ENCODE measurements at regions not wholly inside any gene's neighbourhood (a gene's known extent, or its start where the extent isn't known, plus 50 kb on each side); places are given as distances from the start of the nearest gene placed in this dataset.

DNA sequence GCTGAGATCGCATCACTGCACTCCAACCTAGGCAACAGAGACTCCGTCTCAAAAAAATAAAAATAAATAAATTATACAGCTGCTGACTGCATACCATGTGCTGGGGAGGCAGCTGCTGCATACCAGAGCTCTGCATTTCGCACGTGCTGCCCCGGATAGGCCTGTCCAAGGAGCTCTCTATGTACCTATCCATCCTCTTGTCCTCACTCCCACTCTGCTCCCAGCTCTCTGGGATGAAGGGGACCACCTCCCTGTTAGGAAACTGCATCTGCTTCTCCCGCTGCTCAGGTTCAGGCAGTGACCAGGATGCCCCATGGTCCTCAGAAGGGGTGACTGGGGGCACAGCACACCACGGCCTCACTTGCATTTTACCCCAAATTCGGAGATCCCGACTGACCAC lies 302.3 kb downstream of the BRD1 start:
- H3K9ac ChIP-seq (ENCODE audit: low read length in 2 of 2) = no peak overlapping the region
- H3K4me3 ChIP-seq (ENCODE audit: low read length in 2 of 2) = no peak overlapping the region
- H3K27me3 ChIP-seq (ENCODE audit: control insufficient read depth in 1 of 2, insufficient read depth in 2 of 2, low read length in 2 of 2) = peaks cover 16 to 27% of the 10 kb centered on the region in 2 donors
- H3K36me3 ChIP-seq (ENCODE audit: control insufficient read depth in 2 of 2, insufficient read depth in 2 of 2, low read length in 2 of 2) = no peaks in the 10 kb centered on the region
- peaks cover 0 to 8% of the 10 kb centered on the region in 2 donors for H3K9me3 ChIP-seq (ENCODE audit: control insufficient read depth in 2 of 2, low read length in 2 of 2)
- H3K4me1 ChIP-seq (ENCODE audit: control insufficient read depth, insufficient read depth, low read length) = no peaks in the 10 kb centered on the region
- no peak overlapping the region for H3K27ac ChIP-seq (ENCODE audit: low read length)

DNA sequence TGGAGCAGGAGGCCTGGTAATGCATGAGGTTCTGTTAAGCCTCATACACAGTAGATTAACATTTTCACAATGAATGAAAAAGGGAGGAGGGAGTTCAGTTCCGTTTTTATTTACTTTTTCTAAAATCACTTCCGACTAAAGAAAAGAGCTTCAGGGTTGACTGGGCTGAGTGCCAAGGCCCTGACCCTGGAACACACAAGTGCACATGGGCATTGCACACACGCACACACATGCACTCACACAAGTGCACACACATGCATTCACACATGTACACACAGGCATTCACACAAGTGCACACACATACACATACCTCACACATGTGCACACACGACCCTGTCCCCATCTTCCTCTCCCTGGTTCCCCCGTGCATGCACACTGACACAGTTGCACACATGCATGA lies 303.3 kb downstream of the BRD1 start:
- Histone ChIP-seq H3K27me3 (ENCODE audit: control insufficient read depth in 1 of 2, insufficient read depth in 2 of 2, low read length in 2 of 2) (peaks cover 16 to 27% of the 10 kb centered on the region in 2 donors), H3K4me1 (ENCODE audit: control insufficient read depth, insufficient read depth, low read length) (no peaks in the 10 kb centered on the region), H3K9me3 (ENCODE audit: control insufficient read depth in 2 of 2, low read length in 2 of 2) (peaks cover 0 to 10% of the 10 kb centered on the region in 2 donors), H3K4me3 (ENCODE audit: low read length in 2 of 2) (no peak overlapping the region), H3K27ac (ENCODE audit: low read length) (no peak overlapping the region), H3K9ac (ENCODE audit: low read length in 2 of 2) (no peak overlapping the region), H3K36me3 (ENCODE audit: control insufficient read depth in 2 of 2, insufficient read depth in 2 of 2, low read length in 2 of 2) (no peaks in the 10 kb centered on the region)

DNA sequence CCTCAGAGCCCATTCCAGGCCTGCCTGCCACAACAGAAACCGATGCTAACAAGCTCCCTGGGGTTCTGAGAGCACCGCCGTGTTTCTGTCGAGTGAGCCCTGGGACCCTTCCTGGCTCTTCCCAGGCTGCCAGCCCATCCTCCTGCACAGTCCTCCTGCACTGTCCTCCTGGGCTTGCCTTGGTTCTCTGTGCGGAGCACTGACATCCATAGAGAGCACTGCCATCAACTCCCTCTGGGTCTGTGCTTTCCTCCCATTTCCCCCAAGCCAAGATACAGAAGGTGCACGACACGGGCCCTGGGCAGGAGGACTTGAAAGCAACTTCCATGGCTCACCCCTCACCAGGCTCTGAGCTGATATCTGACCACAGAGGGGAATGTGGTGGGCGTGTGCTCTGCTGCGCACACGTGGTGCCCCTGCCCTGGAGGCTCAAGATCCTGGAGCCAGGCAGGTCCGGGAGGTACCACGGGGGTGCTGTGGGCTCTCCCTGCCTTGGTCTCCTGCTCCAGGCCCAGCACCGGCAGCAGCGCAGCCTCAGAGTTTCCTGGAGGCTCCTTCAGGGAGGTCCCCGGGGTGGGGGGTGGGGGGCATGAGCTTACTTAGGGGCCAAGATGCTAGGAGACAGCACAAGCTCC lies 304.2 kb downstream of the BRD1 start:
- H3K9ac ChIP-seq (ENCODE audit: low read length in 2 of 2) = no peak overlapping the region
- H3K36me3 ChIP-seq (ENCODE audit: control insufficient read depth in 2 of 2, insufficient read depth in 2 of 2, low read length in 2 of 2) = no peaks in the 10 kb centered on the region
- no peak overlapping the region for H3K4me3 ChIP-seq (ENCODE audit: low read length in 2 of 2)
- H3K27me3 ChIP-seq (ENCODE audit: control insufficient read depth in 1 of 2, insufficient read depth in 2 of 2, low read length in 2 of 2) = peaks cover 16 to 27% of the 10 kb centered on the region in 2 donors
- H3K27ac ChIP-seq (ENCODE audit: low read length) = no peak overlapping the region
- H3K4me1 ChIP-seq (ENCODE audit: control insufficient read depth, insufficient read depth, low read length) = no peaks in the 10 kb centered on the region
- H3K9me3 ChIP-seq (ENCODE audit: control insufficient read depth in 2 of 2, low read length in 2 of 2) = peaks cover 0 to 10% of the 10 kb centered on the region in 2 donors

DNA sequence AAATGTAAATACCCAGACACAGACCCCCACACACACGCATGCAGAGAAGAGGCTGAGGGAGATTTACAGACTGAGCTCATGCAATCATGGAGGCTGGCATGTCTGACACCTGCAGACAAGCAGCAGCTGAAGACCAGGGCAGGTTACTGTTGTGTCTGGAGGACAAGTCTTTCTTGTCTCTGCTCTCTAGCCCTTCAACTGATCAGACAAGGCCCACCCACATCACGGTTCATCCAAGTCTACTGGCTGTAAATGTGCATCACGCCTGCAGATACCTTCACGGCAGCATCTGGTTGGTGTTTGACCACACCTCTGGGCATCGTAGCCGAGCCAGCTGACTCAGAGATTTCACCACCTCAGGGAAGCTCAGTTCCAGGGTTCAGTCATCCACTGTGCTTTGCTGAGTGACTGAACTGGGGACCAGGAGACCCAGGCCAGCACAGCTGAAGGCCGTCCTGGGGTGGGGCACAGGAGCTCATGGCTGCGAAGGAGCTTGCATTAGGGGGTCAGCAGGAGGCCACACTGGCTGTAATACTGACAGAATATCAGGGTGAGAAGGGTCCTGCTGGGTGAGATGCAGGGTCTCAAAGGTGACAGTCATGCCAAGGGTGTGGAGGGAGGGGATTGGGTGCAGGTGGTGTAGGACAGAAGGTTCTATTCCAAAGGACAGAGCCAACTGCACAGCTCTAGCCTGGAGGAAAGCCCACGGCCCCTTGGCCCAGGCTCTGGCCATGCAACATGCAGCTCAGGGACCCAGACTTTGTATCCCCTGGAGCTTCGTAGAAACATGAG lies 304.9 kb downstream of the BRD1 start:
- H3K9ac ChIP-seq (ENCODE audit: low read length in 2 of 2) = no peak overlapping the region
- no peak overlapping the region for H3K27ac ChIP-seq (ENCODE audit: low read length)
- H3K4me3 ChIP-seq (ENCODE audit: low read length in 2 of 2) = no peak overlapping the region

DNA sequence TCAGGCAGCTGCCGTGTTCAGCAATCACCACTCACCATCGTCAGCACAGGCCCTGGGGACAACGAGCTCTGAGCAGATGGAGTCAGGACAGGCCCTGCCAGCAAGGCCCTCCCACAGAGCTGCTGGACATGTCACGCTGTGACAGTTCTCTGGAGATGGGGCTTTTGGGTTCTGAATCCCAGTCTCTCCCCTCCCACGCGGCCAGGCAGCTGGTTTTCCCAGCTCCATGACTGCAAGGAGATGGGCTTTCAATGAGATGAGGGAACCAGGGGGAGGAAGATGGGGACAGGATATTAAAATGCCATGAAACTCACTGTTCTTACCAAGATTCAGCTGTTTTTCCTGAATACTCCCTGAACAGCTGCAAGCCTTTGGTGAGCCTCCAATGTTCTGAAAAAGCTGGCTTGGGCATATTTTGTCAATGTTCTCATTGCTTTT lies 305.9 kb downstream of the BRD1 start:
- H3K36me3 ChIP-seq (ENCODE audit: control insufficient read depth in 2 of 2, insufficient read depth in 2 of 2, low read length in 2 of 2) = no peaks in the 10 kb centered on the region
- H3K9me3 ChIP-seq (ENCODE audit: control insufficient read depth in 2 of 2, low read length in 2 of 2) = peaks cover 0 to 10% of the 10 kb centered on the region in 2 donors
- H3K4me3 ChIP-seq (ENCODE audit: low read length in 2 of 2) = no peak overlapping the region
- no peak overlapping the region for H3K9ac ChIP-seq (ENCODE audit: low read length in 2 of 2)
- H3K27me3 ChIP-seq (ENCODE audit: control insufficient read depth in 1 of 2, insufficient read depth in 2 of 2, low read length in 2 of 2) = peaks cover 19 to 25% of the 10 kb centered on the region in 2 donors
- H3K4me1 ChIP-seq (ENCODE audit: control insufficient read depth, insufficient read depth, low read length) = no peaks in the 10 kb centered on the region
- no peak overlapping the region for H3K27ac ChIP-seq (ENCODE audit: low read length)

More for the DNA sequence above, 304.9 kb downstream of the BRD1 start:
- H3K9me3 ChIP-seq (ENCODE audit: control insufficient read depth in 2 of 2, low read length in 2 of 2) = peaks cover 0 to 10% of the 10 kb centered on the region in 2 donors
- peaks cover 16 to 27% of the 10 kb centered on the region in 2 donors for H3K27me3 ChIP-seq (ENCODE audit: control insufficient read depth in 1 of 2, insufficient read depth in 2 of 2, low read length in 2 of 2)
- H3K36me3 ChIP-seq (ENCODE audit: control insufficient read depth in 2 of 2, insufficient read depth in 2 of 2, low read length in 2 of 2) = no peaks in the 10 kb centered on the region
- H3K4me1 ChIP-seq (ENCODE audit: control insufficient read depth, insufficient read depth, low read length) = no peaks in the 10 kb centered on the region

DNA sequence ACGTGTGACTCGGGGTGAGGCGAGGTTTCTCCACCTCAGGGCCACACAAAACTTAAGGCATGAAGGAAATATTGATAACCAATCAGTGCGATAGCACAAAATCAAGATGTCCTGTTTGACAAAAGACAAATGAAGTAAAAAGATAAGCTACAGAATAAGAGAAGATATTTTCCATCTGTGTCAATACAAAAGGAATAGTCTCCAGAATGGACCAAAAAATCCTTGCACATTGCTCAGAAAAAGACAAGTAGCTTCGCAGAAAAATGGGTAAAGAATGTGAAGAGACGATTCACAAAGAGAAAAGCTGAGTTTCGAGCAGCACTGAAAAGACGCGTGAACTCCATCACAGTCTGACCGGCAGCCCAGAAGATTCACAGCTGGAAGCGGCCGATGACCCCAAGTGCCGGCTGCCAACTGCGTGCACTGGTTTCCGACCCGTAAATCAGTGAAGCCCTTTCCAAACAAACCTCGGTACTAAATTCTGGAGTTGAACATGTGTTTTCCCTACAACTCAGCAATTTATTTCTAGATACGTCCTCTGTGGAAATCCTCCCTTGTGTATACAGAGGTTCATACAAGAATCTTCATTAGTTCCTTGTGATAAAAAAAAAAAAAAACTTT lies 308.4 kb downstream of the BRD1 start:
- Histone ChIP-seq H3K27me3 (ENCODE audit: control insufficient read depth in 1 of 2, insufficient read depth in 2 of 2, low read length in 2 of 2) (peaks cover 19 to 20% of the 10 kb centered on the region in 2 donors), H3K4me3 (ENCODE audit: low read length in 2 of 2) (no peak overlapping the region), H3K9me3 (ENCODE audit: control insufficient read depth in 2 of 2, low read length in 2 of 2) (peaks cover 0 to 10% of the 10 kb centered on the region in 2 donors), H3K27ac (ENCODE audit: low read length) (no peak overlapping the region), H3K36me3 (ENCODE audit: control insufficient read depth in 2 of 2, insufficient read depth in 2 of 2, low read length in 2 of 2) (no peaks in the 10 kb centered on the region), H3K9ac (ENCODE audit: low read length in 2 of 2) (no peak overlapping the region), H3K4me1 (ENCODE audit: control insufficient read depth, insufficient read depth, low read length) (no peaks in the 10 kb centered on the region)

DNA sequence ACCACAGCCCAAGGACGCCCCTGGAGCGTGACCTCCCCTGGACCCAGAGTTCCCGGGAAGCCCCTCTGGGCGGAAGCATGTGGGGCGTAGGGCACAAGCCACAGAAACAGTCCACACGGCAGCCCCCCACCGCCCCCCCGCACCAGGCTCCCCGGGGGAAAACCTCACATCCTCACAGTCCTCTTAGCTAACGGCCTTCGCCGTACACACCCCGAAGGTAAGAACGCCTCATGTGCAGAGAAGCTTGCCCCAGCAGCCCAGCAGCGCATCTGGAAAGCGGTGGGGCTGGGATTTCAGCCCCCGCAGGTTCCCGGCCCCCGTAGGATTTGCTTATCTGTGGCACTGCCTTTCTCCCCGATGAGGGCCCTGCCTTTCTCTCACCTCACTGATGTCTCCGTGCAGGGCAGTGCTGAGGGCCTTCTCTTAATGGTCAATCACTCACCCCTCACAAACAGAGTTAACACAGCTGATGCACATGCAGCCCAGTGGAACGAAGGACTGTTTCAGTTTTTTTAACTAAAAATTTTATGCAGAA lies 309.2 kb downstream of the BRD1 start:
- no peak overlapping the region for H3K27ac ChIP-seq (ENCODE audit: low read length)
- H3K27me3 ChIP-seq (ENCODE audit: control insufficient read depth in 1 of 2, insufficient read depth in 2 of 2, low read length in 2 of 2) = peaks cover 17 to 21% of the 10 kb centered on the region in 2 donors
- H3K4me1 ChIP-seq (ENCODE audit: control insufficient read depth, insufficient read depth, low read length) = no peaks in the 10 kb centered on the region
- no peak overlapping the region for H3K4me3 ChIP-seq (ENCODE audit: low read length in 2 of 2)
- H3K9ac ChIP-seq (ENCODE audit: low read length in 2 of 2) = no peak overlapping the region
- no peaks in the 10 kb centered on the region for H3K36me3 ChIP-seq (ENCODE audit: control insufficient read depth in 2 of 2, insufficient read depth in 2 of 2, low read length in 2 of 2)
- H3K9me3 ChIP-seq (ENCODE audit: control insufficient read depth in 2 of 2, low read length in 2 of 2) = peaks cover 0 to 10% of the 10 kb centered on the region in 2 donors

DNA sequence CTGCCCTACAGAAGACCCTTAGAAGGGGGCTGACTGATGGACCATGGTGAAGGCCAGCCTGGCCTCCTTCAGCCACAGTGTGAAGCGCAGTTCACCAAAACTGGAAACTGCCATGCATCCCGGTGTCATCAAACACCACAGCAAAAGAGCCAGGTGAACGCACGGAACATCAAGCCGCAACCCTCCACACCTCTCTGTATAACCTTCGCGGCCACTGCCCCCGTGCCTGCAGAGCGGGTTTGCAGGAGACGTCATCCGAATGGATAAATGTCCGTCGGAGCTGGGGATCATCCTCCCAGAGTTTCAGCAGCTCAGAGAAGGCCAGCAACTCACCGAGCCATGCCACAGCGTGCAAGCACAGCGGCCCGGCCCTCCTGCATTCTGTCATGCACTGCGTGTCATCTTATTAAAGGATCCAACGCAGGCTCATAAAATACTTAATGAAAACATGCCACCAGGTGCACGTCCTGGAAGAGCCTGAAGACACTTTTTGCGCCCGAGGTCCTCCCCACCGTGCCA lies 309.9 kb downstream of the BRD1 start:
- H3K4me1 ChIP-seq (ENCODE audit: control insufficient read depth, insufficient read depth, low read length) = no peaks in the 10 kb centered on the region
- H3K36me3 ChIP-seq (ENCODE audit: control insufficient read depth in 2 of 2, insufficient read depth in 2 of 2, low read length in 2 of 2) = no peaks in the 10 kb centered on the region
- H3K27me3 ChIP-seq (ENCODE audit: control insufficient read depth in 1 of 2, insufficient read depth in 2 of 2, low read length in 2 of 2) = peaks cover 9 to 16% of the 10 kb centered on the region in 2 donors
- H3K4me3 ChIP-seq (ENCODE audit: low read length in 2 of 2) = no peak overlapping the region
- H3K27ac ChIP-seq (ENCODE audit: low read length) = no peak overlapping the region
- H3K9me3 ChIP-seq (ENCODE audit: control insufficient read depth in 2 of 2, low read length in 2 of 2) = peaks cover 3 to 10% of the 10 kb centered on the region in 2 donors
- H3K9ac ChIP-seq (ENCODE audit: low read length in 2 of 2) = no peak overlapping the region

DNA sequence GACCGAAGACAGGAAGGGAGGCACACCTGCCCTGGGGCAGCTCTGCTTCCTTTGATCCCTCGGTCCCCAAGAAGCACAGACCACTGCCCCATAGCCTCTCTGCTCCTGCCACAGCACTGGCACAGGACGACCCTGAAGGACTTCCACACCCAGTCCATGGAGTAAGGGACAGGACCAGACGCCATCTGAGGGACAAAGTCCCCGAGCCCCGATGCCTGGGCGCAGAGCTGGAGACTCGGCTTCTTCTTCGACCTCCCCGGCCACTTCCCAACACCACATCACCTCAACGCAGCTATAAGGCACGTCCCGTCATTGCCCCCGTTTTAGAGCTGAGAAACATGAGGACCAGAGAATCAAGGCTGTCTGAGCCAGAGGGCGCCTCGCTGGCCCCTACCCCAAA lies 310.5 kb downstream of the BRD1 start:
- peaks cover 4 to 13% of the 10 kb centered on the region in 2 donors for H3K27me3 ChIP-seq (ENCODE audit: control insufficient read depth in 1 of 2, insufficient read depth in 2 of 2, low read length in 2 of 2)
- no peaks in the 10 kb centered on the region for H3K36me3 ChIP-seq (ENCODE audit: control insufficient read depth in 2 of 2, insufficient read depth in 2 of 2, low read length in 2 of 2)
- H3K4me3 ChIP-seq (ENCODE audit: low read length in 2 of 2) = no peak overlapping the region
- no peak overlapping the region for H3K27ac ChIP-seq (ENCODE audit: low read length)
- H3K4me1 ChIP-seq (ENCODE audit: control insufficient read depth, insufficient read depth, low read length) = no peaks in the 10 kb centered on the region
- H3K9ac ChIP-seq (ENCODE audit: low read length in 2 of 2) = no peak overlapping the region
- peaks cover 3 to 10% of the 10 kb centered on the region in 2 donors for H3K9me3 ChIP-seq (ENCODE audit: control insufficient read depth in 2 of 2, low read length in 2 of 2)

DNA sequence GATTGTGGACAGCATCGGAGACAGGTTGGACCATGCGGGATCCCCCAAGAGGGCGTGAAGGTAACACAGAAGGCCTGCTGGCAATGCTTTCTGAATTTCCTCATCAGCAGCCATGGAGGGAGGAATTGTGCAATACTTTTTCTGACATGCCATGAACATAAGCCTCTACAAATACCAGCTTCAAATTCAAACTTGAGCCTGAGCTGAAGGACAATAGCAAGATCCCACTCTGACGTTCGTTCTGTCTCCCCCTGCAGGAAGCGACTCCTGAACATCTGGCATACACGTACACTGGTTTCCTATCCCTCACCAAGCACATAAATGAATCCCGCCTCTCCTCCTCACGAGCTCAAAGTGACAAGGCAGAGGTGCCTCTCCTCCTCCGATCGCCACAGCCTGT lies 312.2 kb downstream of the BRD1 start:
- H3K27me3 ChIP-seq (ENCODE audit: control insufficient read depth in 1 of 2, insufficient read depth in 2 of 2, low read length in 2 of 2) = peaks cover 3 to 4% of the 10 kb centered on the region in 2 donors
- no peak overlapping the region for H3K27ac ChIP-seq (ENCODE audit: low read length)

More for the DNA sequence above, 312.2 kb downstream of the BRD1 start:
- Histone ChIP-seq H3K36me3 (ENCODE audit: control insufficient read depth in 2 of 2, insufficient read depth in 2 of 2, low read length in 2 of 2) (no peaks in the 10 kb centered on the region), H3K9ac (ENCODE audit: low read length in 2 of 2) (no peak overlapping the region), H3K9me3 (ENCODE audit: control insufficient read depth in 2 of 2, low read length in 2 of 2) (peaks cover 6% of the 10 kb centered on the region in 2 donors), H3K4me3 (ENCODE audit: low read length in 2 of 2) (no peak overlapping the region), H3K4me1 (ENCODE audit: control insufficient read depth, insufficient read depth, low read length) (no peaks in the 10 kb centered on the region)

Measured in stomach smooth muscle (tissue), 2 donors.